ENCODE measurements at regions not wholly inside any gene's neighbourhood (a gene's known extent, or its start where the extent isn't known, plus 50 kb on each side); places are given as distances from the start of the nearest gene placed in this dataset.

DNA sequence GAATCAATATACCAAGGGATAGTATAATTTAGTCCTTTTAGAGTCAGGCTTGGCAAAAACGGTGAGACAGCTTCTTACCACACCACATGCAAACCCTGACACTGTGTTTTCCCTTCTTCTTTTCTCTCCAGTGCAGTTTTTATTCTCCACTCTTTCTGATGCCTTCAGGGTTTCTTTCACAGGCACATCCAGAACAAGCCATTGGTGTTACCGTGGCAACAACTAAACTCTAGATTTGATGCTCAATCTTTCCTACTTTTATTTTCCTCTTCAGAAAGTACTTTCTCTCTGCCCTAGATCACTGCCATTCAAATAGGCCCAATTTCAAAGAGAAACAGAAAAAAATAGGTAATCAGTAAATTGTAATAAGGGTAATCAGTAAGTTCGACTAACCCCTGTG is 469.8 kb upstream of the POT1 start:
- Mint-ChIP-seq H3K4me3 (ENCODE audit: unreplicated experiment) (no peak overlapping the region), H3K27ac (ENCODE audit: unreplicated experiment) (no peak overlapping the region), H3K27me3 (ENCODE audit: insufficient read depth, unreplicated experiment) (peaks cover 6% of the 10 kb centered on the region), H3K4me1 (ENCODE audit: low read depth, unreplicated experiment) (no peaks in the 10 kb centered on the region), H3K9me3 (ENCODE audit: unreplicated experiment) (no peaks in the 10 kb centered on the region), H3K36me3 (ENCODE audit: insufficient read depth, unreplicated experiment) (no peaks in the 10 kb centered on the region)
- TF ChIP-seq, protein P1, sequence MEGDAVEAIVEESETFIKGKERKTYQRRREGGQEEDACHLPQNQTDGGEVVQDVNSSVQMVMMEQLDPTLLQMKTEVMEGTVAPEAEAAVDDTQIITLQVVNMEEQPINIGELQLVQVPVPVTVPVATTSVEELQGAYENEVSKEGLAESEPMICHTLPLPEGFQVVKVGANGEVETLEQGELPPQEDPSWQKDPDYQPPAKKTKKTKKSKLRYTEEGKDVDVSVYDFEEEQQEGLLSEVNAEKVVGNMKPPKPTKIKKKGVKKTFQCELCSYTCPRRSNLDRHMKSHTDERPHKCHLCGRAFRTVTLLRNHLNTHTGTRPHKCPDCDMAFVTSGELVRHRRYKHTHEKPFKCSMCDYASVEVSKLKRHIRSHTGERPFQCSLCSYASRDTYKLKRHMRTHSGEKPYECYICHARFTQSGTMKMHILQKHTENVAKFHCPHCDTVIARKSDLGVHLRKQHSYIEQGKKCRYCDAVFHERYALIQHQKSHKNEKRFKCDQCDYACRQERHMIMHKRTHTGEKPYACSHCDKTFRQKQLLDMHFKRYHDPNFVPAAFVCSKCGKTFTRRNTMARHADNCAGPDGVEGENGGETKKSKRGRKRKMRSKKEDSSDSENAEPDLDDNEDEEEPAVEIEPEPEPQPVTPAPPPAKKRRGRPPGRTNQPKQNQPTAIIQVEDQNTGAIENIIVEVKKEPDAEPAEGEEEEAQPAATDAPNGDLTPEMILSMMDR (IDR thresholded peaks at IDR 0.05; ENCODE audit: insufficient read depth in 1 of 2, low read depth in 1 of 2, low read length in 1 of 2, severe bottlenecking in 1 of 2, unreplicated experiment in 1 of 2), result no peak
- no TSS peak for BruUV-seq (replicated peaks)
- intact Hi-C loops (cut with micrococcal nuclease; ENCODE audit: unreplicated experiment), result no loop called here
- DNase-seq, result no peak
- CTCF ChIA-PET, result no interaction called here
- H3K9me3 ChIP-seq, result no peaks in the 10 kb centered on the region
- POLR2A ChIA-PET, result no interaction called here
- H3K4me1 ChIP-seq, result no peaks in the 10 kb centered on the region
- H3K4me3 ChIP-seq (ENCODE audit: low read depth, low read length), result no peak overlapping the region
- H3K36me3 ChIP-seq (ENCODE audit: control insufficient read depth, insufficient read depth, low read length), result no peaks in the 10 kb centered on the region
- H3K27me3 ChIP-seq (replicated peaks; ENCODE audit: control insufficient read depth, insufficient read depth, low read length), result no peaks in the 10 kb centered on the region

DNA sequence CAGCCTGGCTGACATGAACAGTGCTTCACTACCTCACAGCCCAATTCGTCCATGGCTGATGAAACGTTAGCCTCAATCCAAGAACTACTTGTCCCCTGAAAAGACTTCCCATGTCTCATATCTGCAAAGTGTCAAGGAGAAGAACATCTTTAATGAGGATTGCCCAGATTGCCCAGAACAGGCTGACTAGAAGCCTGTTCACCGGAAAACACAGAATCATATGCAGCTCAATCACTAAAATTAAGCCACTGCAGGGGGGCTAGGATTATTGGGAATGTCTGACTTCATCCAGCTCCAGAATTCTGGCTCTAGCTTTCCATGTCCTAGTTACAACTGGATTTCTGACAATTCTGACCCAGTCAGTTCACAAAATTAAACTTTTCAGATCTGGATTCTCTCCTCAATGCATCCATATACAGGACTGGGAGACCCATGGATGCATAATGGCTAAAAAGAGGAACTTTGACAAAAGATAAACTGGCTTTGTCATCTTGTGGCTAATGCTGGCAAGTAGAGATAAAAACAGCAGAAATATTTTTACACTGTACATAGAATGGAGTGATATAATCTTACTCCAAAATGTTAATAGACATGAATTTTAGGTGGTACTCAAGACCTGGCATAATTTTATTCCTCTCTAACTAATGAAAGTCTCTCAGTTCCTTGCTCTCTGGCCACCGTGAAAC is 467.0 kb upstream of the POT1 start:
- TF ChIP-seq, protein P1 (IDR thresholded peaks at IDR 0.05; ENCODE audit: insufficient read depth in 1 of 2, low read depth in 1 of 2, low read length in 1 of 2, severe bottlenecking in 1 of 2, unreplicated experiment in 1 of 2), result no peak
- no peak overlapping the region for H3K4me3 ChIP-seq (ENCODE audit: low read depth, low read length)
- H3K36me3 ChIP-seq (ENCODE audit: control insufficient read depth, insufficient read depth, low read length), result no peaks in the 10 kb centered on the region
- no TSS peak for BruUV-seq (replicated peaks)
- H3K4me1 ChIP-seq, result no peaks in the 10 kb centered on the region
- intact Hi-C loops (cut with micrococcal nuclease; ENCODE audit: unreplicated experiment), result no loop called here
- H3K27me3 Mint-ChIP-seq (ENCODE audit: insufficient read depth, unreplicated experiment), result peaks cover 6% of the 10 kb centered on the region
- H3K9me3 ChIP-seq, result no peaks in the 10 kb centered on the region
- no peak for DNase-seq
- CTCF ChIA-PET, result no interaction called here
- H3K27me3 ChIP-seq (replicated peaks; ENCODE audit: control insufficient read depth, insufficient read depth, low read length), result no peaks in the 10 kb centered on the region
- no peak overlapping the region for H3K27ac Mint-ChIP-seq (ENCODE audit: unreplicated experiment)
- H3K4me1 Mint-ChIP-seq (ENCODE audit: low read depth, unreplicated experiment), result no peaks in the 10 kb centered on the region
- no peaks in the 10 kb centered on the region for H3K9me3 Mint-ChIP-seq (ENCODE audit: unreplicated experiment)
- POLR2A ChIA-PET, result no interaction called here
- H3K36me3 Mint-ChIP-seq (ENCODE audit: insufficient read depth, unreplicated experiment), result no peaks in the 10 kb centered on the region
- H3K4me3 Mint-ChIP-seq (ENCODE audit: unreplicated experiment), result no peak overlapping the region

DNA sequence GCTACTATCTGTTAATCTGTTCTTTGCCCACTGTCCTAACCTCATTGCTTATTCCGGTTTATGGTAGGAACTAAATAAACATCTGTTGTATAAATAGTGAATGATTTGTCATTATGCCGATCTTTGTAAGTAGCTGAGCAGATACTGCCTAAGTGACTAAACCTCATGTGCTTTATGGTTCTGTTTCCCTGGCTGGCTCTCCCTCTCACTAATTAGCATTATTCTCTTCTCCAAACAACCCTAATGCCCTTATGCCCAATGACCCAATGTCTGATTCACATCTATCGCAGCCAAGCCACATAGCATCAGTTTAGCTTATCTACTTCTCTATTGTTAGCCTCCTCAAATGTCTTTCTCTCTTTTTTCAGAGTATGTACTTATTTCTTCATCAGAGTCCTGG is 462.3 kb upstream of the POT1 start:
- no peak for DNase-seq
- intact Hi-C loops (cut with micrococcal nuclease; ENCODE audit: unreplicated experiment), result no loop called here
- CTCF ChIA-PET, result no interaction called here
- Histone ChIP-seq H3K36me3 (ENCODE audit: control insufficient read depth, insufficient read depth, low read length) (no peaks in the 10 kb centered on the region), H3K4me1 (no peaks in the 10 kb centered on the region), H3K4me3 (ENCODE audit: low read depth, low read length) (no peak overlapping the region), H3K9me3 (no peaks in the 10 kb centered on the region), H3K27me3 (replicated peaks; ENCODE audit: control insufficient read depth, insufficient read depth, low read length) (no peaks in the 10 kb centered on the region)
- H3K27me3 Mint-ChIP-seq (ENCODE audit: insufficient read depth, unreplicated experiment), result peaks cover 3% of the 10 kb centered on the region
- H3K9me3 Mint-ChIP-seq (ENCODE audit: unreplicated experiment), result no peaks in the 10 kb centered on the region
- TF ChIP-seq, protein P1 (IDR thresholded peaks at IDR 0.05; ENCODE audit: insufficient read depth in 1 of 2, low read depth in 1 of 2, low read length in 1 of 2, severe bottlenecking in 1 of 2, unreplicated experiment in 1 of 2), result no peak
- no TSS peak for BruUV-seq (replicated peaks)
- H3K4me1 Mint-ChIP-seq (ENCODE audit: low read depth, unreplicated experiment), result no peaks in the 10 kb centered on the region
- H3K27ac Mint-ChIP-seq (ENCODE audit: unreplicated experiment), result no peak overlapping the region
- H3K4me3 Mint-ChIP-seq (ENCODE audit: unreplicated experiment), result no peak overlapping the region
- no peaks in the 10 kb centered on the region for H3K36me3 Mint-ChIP-seq (ENCODE audit: insufficient read depth, unreplicated experiment)
- POLR2A ChIA-PET, result no interaction called here

Measured in Caco-2 (cell line).